ENCODE measurements at regions not wholly inside any gene's neighbourhood (a gene's known extent, or its start where the extent isn't known, plus 50 kb on each side); places are given as distances from the start of the nearest gene placed in this dataset.

DNA sequence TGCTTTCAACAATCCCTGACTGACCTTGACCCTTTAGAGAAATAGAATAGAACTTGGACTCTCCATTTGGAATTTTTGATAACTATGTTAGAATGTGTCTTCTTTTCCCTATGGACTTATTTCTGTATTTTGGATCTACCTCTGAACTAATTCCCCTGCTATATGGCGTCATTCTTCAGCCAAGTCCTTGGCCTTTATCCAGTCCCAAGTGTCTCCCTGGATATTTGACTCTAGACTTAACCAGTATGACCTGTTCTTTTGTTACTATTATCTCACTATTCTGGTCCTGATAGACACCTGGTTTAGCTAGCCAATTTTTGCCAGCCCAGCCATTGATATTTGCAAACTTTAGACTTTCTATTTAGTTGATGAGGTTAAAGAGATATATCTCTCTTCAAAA is 186.8 kb downstream of the KCNS3 start:
- Mint-ChIP-seq H3K27me3 (peaks cover 1 to 34% (median 7%) of the 10 kb centered on the region in 5 donors), H3K4me3 (no peak overlapping the region), H3K36me3 (no peaks in the 10 kb centered on the region), H3K4me1 (no peaks in the 10 kb centered on the region), H3K27ac (no peak overlapping the region), H3K9me3 (peaks cover 0 to 4% (median 0%) of the 10 kb centered on the region in 9 donors)
- DNase-seq, result no peak
- POLR2A ChIA-PET, result no interaction called here
- ATAC-seq, result no peak

DNA sequence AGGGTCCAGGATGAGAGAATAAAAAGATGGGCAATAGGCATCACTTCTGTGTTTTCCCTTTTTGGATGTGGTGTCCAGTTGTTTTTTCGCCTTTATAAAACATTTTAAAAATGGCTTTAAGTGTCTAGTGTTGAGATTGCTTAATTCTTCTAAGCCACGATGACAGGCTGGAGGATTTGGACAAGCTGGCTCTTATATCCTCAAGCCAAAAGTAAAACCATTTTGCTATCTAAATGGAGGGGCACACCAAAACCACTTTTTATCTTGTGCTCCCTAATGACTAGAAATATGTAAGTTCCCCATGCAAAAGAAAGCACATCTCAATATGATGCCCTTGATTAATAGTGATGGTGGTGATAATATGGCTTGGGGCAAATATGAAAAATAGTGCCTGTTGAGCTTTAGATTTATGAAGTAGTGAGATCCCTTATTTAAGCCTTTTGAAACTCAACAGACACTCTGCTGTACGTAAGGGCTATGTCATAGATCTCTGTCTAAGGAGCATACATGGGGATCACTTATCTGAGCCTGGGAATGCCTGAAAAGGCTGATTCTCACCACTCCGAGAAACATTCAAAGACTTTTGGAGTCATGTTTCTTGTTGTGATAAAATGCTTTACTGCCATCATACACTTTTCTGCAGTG is 185.5 kb downstream of the KCNS3 start:
- Mint-ChIP-seq H3K9me3 (peaks cover 0 to 4% (median 0%) of the 10 kb centered on the region in 9 donors), H3K4me1 (no peaks in the 10 kb centered on the region), H3K4me3 (no peak overlapping the region), H3K36me3 (no peaks in the 10 kb centered on the region), H3K27ac (no peak overlapping the region), H3K27me3 (peaks cover 0 to 34% (median 7%) of the 10 kb centered on the region in 5 donors)
- ATAC-seq (no peak), DNase-seq (no peak)
- POLR2A ChIA-PET, result no interaction called here

DNA sequence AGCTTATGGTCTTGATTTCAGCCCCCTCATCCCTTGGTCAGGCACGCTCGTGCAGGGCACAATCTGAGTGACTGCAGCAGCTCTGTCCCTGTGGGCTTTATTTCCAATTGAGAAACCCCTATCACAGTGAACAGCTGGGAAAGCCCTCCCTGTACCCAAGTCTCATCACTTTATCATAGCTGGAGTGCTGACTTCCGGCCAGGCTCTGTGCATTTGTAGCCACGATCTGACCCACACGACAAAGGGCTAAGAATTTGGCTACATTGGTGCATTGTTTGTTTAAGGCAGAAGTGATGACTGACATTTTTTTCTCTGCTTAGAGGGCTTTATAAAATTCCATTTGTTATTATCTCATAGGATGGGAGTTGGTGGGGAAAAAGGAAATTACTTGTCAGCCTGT is 184.4 kb downstream of the KCNS3 start:
- Mint-ChIP-seq H3K27ac (no peak overlapping the region), H3K4me1 (no peaks in the 10 kb centered on the region), H3K27me3 (peaks cover 0 to 25% (median 3%) of the 10 kb centered on the region in 5 donors), H3K36me3 (no peaks in the 10 kb centered on the region), H3K9me3 (peaks cover 0 to 4% (median 0%) of the 10 kb centered on the region in 9 donors), H3K4me3 (no peak overlapping the region)
- POLR2A ChIA-PET, result no interaction called here
- DNase-seq, result no peak
- no peak for ATAC-seq

DNA sequence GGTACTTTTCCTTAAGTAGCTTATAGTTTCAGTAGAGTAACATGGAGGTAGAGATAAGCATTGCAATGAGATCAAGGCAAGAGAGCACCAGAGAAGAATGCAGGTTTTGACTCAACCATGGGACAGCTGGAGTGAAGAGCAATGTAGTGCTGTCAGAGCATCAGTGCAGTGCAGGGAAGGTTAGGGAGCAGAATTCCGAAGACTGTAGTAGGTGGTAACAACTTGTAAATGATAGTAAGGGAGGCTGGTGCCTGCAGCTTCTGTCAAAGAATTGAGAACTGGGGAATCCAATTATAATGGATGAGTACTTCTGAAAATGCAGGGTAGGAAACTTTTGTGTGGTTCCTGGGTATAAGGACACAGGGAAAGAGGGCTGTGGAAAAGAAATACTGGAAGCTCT is 183.2 kb downstream of the KCNS3 start:
- DNase-seq (no peak), ATAC-seq (no peak)
- H3K27ac Mint-ChIP-seq, result no peak overlapping the region
- POLR2A ChIA-PET, result no interaction called here
- H3K36me3 Mint-ChIP-seq, result no peaks in the 10 kb centered on the region
- no peak overlapping the region for H3K4me3 Mint-ChIP-seq
- peaks cover 0 to 22% (median 0%) of the 10 kb centered on the region in 5 donors for H3K27me3 Mint-ChIP-seq
- H3K4me1 Mint-ChIP-seq, result no peaks in the 10 kb centered on the region
- peaks cover 0 to 4% (median 0%) of the 10 kb centered on the region in 9 donors for H3K9me3 Mint-ChIP-seq

DNA sequence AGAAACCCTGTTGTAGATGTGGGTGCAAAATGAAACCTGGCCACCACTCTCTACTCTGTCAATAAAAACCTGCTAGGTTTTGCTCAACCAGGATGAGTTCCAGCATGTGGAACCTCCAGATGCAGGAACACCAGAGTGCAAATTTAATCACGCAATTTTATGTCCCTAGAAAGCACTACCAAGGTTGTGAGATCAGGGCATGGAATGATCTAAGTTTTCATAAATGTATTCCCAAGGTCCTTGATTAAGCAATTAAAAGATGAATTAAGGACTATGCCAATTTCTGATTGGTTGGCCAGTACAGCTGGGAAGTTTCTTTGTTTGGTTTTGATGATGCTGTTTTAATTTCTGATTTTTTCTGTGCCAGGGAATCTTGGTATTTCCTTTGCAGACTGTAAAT is 179.2 kb downstream of the KCNS3 start:
- no peaks in the 10 kb centered on the region for H3K36me3 Mint-ChIP-seq
- peaks cover 0 to 22% (median 0%) of the 10 kb centered on the region in 5 donors for H3K27me3 Mint-ChIP-seq
- no peak overlapping the region for H3K4me3 Mint-ChIP-seq
- POLR2A ChIA-PET, result no interaction called here
- peaks cover 0 to 11% (median 0%) of the 10 kb centered on the region in 9 donors for H3K9me3 Mint-ChIP-seq
- DNase-seq (no peak), ATAC-seq (no peak)
- H3K27ac Mint-ChIP-seq, result no peak overlapping the region
- no peaks in the 10 kb centered on the region for H3K4me1 Mint-ChIP-seq

DNA sequence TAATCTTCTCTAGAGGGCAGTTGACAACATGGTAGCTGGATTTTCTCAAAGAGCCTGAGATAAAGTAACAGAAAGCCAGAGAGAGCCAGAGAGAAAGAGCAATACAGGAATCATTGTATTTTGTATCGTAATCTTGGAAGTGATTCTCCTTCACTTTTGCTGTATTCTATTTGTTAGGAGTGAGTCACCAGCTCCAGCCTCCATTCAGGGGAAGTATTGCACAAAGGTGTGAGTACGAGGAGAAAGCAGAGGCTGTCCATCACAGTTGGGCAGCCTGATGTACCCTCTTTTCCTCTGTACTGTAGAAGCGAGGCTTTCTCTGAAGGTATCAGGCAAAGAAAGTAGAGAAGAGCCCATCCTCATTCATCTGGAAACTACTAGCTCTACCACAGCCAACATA is 176.8 kb downstream of the KCNS3 start:
- no peaks in the 10 kb centered on the region for H3K36me3 Mint-ChIP-seq
- no peak for DNase-seq
- H3K4me1 Mint-ChIP-seq, result no peaks in the 10 kb centered on the region
- no peak overlapping the region for H3K4me3 Mint-ChIP-seq
- peaks cover 0 to 13% (median 0%) of the 10 kb centered on the region in 9 donors for H3K9me3 Mint-ChIP-seq
- peaks cover 0 to 20% (median 0%) of the 10 kb centered on the region in 5 donors for H3K27me3 Mint-ChIP-seq
- POLR2A ChIA-PET, result no interaction called here
- no peak overlapping the region for H3K27ac Mint-ChIP-seq
- no peak for ATAC-seq

DNA sequence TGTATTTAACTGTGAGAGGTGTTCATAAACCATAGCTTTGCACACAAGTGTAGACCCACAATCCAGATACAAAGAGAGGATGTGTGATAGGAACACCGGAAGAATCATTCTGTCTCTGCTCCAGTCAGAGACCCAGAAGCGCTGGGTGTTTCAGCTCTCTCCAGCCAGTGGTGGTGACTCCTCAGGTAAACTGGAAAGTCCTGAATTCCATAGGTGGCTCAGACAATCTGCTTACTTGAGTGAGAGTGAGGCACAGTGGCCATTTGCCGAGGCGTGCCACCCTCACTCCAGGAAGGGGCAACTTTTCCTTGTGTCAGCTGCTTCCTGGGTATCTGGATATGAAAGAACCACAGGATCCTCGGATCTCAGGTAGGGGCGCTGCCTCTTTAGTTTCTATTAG is 171.5 kb downstream of the KCNS3 start:
- H3K4me1 Mint-ChIP-seq, result no peaks in the 10 kb centered on the region
- ATAC-seq (no peak), DNase-seq (no peak)
- H3K36me3 Mint-ChIP-seq, result no peaks in the 10 kb centered on the region
- no peak overlapping the region for H3K4me3 Mint-ChIP-seq
- H3K27ac Mint-ChIP-seq, result no peak overlapping the region
- peaks cover 0 to 20% (median 2%) of the 10 kb centered on the region in 5 donors for H3K27me3 Mint-ChIP-seq
- POLR2A ChIA-PET, result no interaction called here
- peaks cover 0 to 13% (median 0%) of the 10 kb centered on the region in 9 donors for H3K9me3 Mint-ChIP-seq

DNA sequence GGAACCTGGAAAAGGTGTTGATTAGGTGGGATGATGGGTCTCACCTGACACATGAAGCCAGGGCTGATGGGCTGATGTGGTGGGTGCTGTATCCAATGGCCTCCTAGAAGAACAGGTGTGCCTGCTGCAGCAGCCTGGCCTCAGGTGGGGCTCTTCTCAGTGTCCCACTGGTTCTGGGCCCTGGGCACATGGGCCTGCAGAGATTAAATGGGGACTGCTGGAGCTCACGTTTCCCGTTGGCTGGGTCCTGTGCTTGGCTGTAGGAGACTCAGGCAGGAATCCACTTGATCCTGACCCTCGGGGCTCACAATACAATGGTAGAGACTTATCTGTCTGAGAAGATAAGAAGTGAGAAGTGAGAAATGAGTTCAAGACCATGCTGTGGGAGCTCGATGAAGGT is 170.9 kb downstream of the KCNS3 start:
- no peak for ATAC-seq
- Mint-ChIP-seq H3K27ac (no peak overlapping the region), H3K4me1 (no peaks in the 10 kb centered on the region), H3K4me3 (no peak overlapping the region), H3K27me3 (peaks cover 0 to 20% (median 2%) of the 10 kb centered on the region in 5 donors), H3K36me3 (no peaks in the 10 kb centered on the region), H3K9me3 (peaks cover 0 to 13% (median 0%) of the 10 kb centered on the region in 9 donors)
- no peak for DNase-seq
- POLR2A ChIA-PET, result no interaction called here

DNA sequence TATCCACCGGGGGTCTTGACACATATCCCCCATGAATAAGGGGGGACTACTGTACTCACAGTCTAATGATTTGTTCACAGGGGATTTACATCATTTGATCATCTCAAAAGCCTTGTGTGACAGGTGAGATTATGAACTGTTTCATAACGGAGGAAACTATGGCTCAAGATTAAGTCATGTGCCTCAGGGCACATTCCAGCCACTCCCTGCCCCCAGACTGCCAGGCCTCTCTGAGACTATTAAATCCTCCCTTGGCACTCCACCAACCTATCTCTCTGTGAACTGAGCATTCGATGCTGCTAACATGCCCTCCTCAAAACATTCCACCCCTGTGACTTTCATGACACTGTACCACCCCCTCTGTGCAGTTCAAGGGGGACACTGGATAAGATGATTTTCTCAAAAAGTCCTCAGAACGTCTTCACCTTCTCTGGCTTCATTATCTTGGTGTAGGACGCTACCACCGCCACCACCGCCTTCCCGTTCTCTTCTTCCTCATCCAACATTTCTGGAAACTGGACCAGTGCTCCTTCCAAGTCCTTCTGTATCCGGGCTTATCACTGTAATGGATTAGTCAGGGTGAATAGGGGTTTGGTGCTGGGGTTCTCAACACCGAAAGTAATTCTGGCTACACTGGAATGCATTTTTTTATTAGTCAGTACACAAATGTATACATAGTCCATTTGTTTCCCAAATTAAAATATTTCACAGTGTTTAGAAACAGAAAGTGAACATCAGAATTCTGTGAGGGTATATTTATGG is 169.6 kb downstream of the KCNS3 start:
- no peaks in the 10 kb centered on the region for H3K36me3 Mint-ChIP-seq
- ATAC-seq, result no peak
- no peak for DNase-seq
- H3K27me3 Mint-ChIP-seq, result peaks cover 0 to 20% (median 2%) of the 10 kb centered on the region in 5 donors
- POLR2A ChIA-PET, result no interaction called here
- no peaks in the 10 kb centered on the region for H3K4me1 Mint-ChIP-seq
- peaks cover 0 to 13% (median 0%) of the 10 kb centered on the region in 9 donors for H3K9me3 Mint-ChIP-seq
- H3K4me3 Mint-ChIP-seq, result no peak overlapping the region
- no peak overlapping the region for H3K27ac Mint-ChIP-seq

DNA sequence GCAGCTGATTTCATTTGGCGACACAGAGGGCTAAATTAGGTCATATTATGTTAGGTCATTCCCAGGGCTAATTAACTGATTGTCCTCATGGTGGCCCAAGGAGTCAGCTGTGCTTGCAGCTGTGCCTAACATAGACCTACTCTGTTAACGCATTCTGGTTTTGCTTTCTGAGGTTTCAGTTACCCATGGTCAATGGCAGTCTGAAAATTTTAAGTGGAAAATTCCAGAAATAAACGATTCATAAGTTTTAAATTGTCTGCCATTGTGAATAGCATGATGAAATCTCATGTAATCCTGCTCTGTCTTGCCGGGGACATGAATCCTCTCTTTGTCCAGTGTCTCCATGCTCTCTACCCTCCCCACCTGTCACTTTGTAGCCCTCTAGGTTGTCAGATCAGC is 168.7 kb downstream of the KCNS3 start:
- Mint-ChIP-seq H3K27ac (no peak overlapping the region), H3K27me3 (peaks cover 0 to 15% (median 2%) of the 10 kb centered on the region in 5 donors), H3K9me3 (peaks cover 0 to 12% (median 0%) of the 10 kb centered on the region in 9 donors), H3K4me1 (no peaks in the 10 kb centered on the region), H3K4me3 (no peak overlapping the region), H3K36me3 (no peaks in the 10 kb centered on the region)
- no peak for ATAC-seq
- POLR2A ChIA-PET, result no interaction called here
- DNase-seq, result no peak

DNA sequence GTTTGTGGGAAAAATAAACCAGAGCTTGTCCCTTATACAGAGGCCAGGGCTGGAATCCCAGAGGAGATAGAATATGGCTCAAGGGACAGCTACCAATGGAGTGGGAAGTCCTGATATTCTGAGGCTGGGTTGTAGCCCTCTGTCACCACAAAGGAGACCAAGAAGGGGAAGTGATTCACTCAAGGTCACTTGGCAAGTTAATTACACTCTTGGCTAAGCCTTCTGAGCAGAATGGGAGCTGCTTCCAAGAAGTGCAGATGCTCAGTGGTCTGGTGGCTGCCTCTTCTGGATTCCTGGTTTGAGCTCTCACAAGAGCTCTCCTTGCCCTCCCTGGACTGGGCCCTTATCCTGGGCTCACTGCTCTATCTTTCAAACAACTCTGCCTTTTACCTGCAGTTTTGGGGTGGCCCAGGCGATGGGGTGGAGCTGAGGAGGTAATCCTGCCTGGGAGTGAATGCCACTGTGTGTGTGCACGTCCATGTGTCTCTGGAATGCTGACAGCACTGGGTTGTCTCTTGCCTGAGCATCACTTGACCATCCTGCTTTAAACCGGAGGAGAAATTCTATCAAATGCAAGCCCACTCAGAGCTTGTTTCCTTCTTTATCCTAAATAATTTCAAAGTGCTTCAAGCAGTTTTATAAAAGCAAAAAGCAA is 168.2 kb downstream of the KCNS3 start:
- H3K27ac Mint-ChIP-seq, result no peak overlapping the region
- H3K27me3 Mint-ChIP-seq, result peaks cover 0 to 10% (median 3%) of the 10 kb centered on the region in 5 donors

DNA sequence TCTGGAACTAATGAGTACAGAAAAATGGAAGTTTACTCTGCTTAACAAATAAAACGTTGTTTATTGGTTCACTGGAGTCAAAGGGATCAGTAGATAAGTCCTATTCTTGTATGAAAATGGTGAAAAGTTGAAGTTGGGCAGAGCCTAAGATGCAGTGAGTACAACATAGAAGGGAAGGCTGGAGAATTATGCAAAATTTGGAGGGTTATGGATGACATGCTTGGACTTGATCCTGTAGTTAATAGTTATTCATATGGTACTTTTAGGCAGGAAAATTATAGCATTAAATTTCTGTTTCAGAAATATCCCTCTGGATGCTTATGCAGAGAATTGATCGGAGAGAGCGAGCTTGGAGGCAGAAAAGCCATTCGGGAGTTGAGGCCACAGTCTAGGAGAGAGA is 167.6 kb downstream of the KCNS3 start:
- no peak for DNase-seq
- no peak for ATAC-seq
- Mint-ChIP-seq H3K4me3 (no peak overlapping the region), H3K4me1 (no peaks in the 10 kb centered on the region), H3K9me3 (peaks cover 0 to 10% (median under 1%) of the 10 kb centered on the region in 9 donors), H3K27me3 (peaks cover 0 to 3% (median 2%) of the 10 kb centered on the region in 5 donors), H3K36me3 (no peaks in the 10 kb centered on the region), H3K27ac (no peak overlapping the region)
- POLR2A ChIA-PET, result no interaction called here

More for the DNA sequence above, 168.2 kb downstream of the KCNS3 start:
- DNase-seq (no peak), ATAC-seq (no peak)
- Mint-ChIP-seq H3K4me3 (no peak overlapping the region), H3K36me3 (no peaks in the 10 kb centered on the region), H3K9me3 (peaks cover 0 to 7% (median 0%) of the 10 kb centered on the region in 9 donors), H3K4me1 (no peaks in the 10 kb centered on the region)
- POLR2A ChIA-PET, result no interaction called here

DNA sequence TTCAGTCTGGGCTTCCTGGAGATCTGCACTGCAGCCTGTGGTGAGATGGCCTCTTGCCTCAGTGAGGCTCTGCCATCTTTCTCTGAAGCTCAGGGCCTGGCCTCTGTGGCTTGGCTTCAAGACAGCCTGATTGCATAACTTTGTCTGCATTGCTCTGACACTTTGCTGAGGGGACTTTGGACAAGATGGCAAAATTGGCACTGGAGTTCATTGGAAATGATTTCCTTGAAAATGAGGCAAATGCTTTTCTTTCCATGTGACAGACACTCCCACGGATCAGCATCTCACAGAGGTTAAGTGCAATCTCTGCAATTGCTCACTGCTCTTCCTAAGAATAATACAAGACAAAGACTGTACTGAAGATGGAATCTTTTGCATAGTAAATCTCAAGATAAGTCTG is 166.8 kb downstream of the KCNS3 start:
- DNase-seq (no peak), ATAC-seq (no peak)
- Mint-ChIP-seq H3K27ac (no peak overlapping the region), H3K9me3 (peaks cover 0 to 10% (median 3%) of the 10 kb centered on the region in 9 donors), H3K36me3 (peaks cover 0 to 4% (median 0%) of the 10 kb centered on the region in 3 donors), H3K27me3 (peaks cover 0 to 3% (median 0%) of the 10 kb centered on the region in 5 donors), H3K4me1 (no peaks in the 10 kb centered on the region), H3K4me3 (no peak overlapping the region)
- POLR2A ChIA-PET, result no interaction called here

Measured in naive thymus-derived CD8-positive, alpha-beta T cell (primary cell).